Activated T-helper 17 cell treated with anti-CD3 and anti-CD28 coated beads, Interleukin-2, amount 50 U/mL, for 72 hours (primary cell): ENCODE measurements at regions not wholly inside any gene's neighbourhood (a gene's known extent, or its start where the extent isn't known, plus 50 kb on each side); places are given as distances from the start of the nearest gene placed in this dataset.
A peak's percentile ranks its signal among the peaks of the same experiment; 100 is the strongest.

ENCODE experiments used
- ATAC-seq: fragments of 150-1000 bp; cut with Tn5 transposase; replicated peaks from 2 replicates; pipeline ENCODE4 v1.10.0; 2021; ENCODE audit warnings: mild to moderate bottlenecking, moderate library complexity
- H3K27ac Mint-ChIP-seq: one replicate; pipeline ENCODE4 v1.8.0; 2022; ENCODE audit warnings: mixed read lengths
- H3K27me3 Mint-ChIP-seq: one replicate; pipeline ENCODE4 v1.8.0; 2022; ENCODE audit warnings: mixed read lengths
- H3K36me3 Mint-ChIP-seq: one replicate; pipeline ENCODE4 v1.8.0; 2022; ENCODE audit warnings: low read depth, mild to moderate bottlenecking, mixed read lengths
- H3K4me1 Mint-ChIP-seq: one replicate; pipeline ENCODE4 v1.8.0; 2022; ENCODE audit warnings: mixed read lengths
- H3K4me3 Mint-ChIP-seq: one replicate; pipeline ENCODE4 v1.8.0; 2022; ENCODE audit warnings: mild to moderate bottlenecking, mixed read lengths
- H3K9me3 Mint-ChIP-seq: one replicate; pipeline ENCODE4 v1.8.0; 2022; ENCODE audit warnings: mixed read lengths

GRCh38 chr1:187275985-187276575, 447.3 kb downstream of the PLA2G4A start:
- H3K9me3 Mint-ChIP-seq = no peaks in the 10 kb centered on the region
- no peak overlapping the region for H3K4me3 Mint-ChIP-seq
- H3K27me3 Mint-ChIP-seq = no peaks in the 10 kb centered on the region
- H3K27ac Mint-ChIP-seq = no peak overlapping the region
- H3K4me1 Mint-ChIP-seq = peaks cover 5% of the 10 kb centered on the region
- H3K36me3 Mint-ChIP-seq = no peaks in the 10 kb centered on the region
- ATAC-seq = no peak

GRCh38 chr1:187276677-187277076, 447.9 kb downstream of the PLA2G4A start:
- ATAC-seq = no peak
- Mint-ChIP-seq H3K27ac (no peak overlapping the region), H3K27me3 (no peaks in the 10 kb centered on the region), H3K4me3 (no peak overlapping the region), H3K36me3 (no peaks in the 10 kb centered on the region), H3K4me1 (peaks cover 5% of the 10 kb centered on the region), H3K9me3 (no peaks in the 10 kb centered on the region)

GRCh38 chr1:187280031-187280430, 451.3 kb downstream of the PLA2G4A start:
- H3K27ac Mint-ChIP-seq = no peak overlapping the region
- ATAC-seq = no peak
- no peaks in the 10 kb centered on the region for H3K27me3 Mint-ChIP-seq
- no peaks in the 10 kb centered on the region for H3K36me3 Mint-ChIP-seq
- no peaks in the 10 kb centered on the region for H3K9me3 Mint-ChIP-seq
- H3K4me1 Mint-ChIP-seq = peaks cover 2% of the 10 kb centered on the region
- H3K4me3 Mint-ChIP-seq = no peak overlapping the region

- Mint-ChIP-seq H3K9me3 (no peaks in the 10 kb centered on the region), H3K27ac (no peak overlapping the region), H3K4me3 (no peak overlapping the region), H3K4me1 (no peaks in the 10 kb centered on the region), H3K27me3 (no peaks in the 10 kb centered on the region), H3K36me3 (no peaks in the 10 kb centered on the region)
- ATAC-seq = no peak
Measured at GRCh38 chr1:187281085-187281484, 452.3 kb downstream of the PLA2G4A start.

GRCh38 chr1:187283984-187284383, 455.2 kb downstream of the PLA2G4A start:
- Mint-ChIP-seq H3K27me3 (no peaks in the 10 kb centered on the region), H3K4me1 (no peaks in the 10 kb centered on the region), H3K9me3 (peaks cover 12% of the 10 kb centered on the region), H3K4me3 (no peak overlapping the region), H3K36me3 (no peaks in the 10 kb centered on the region), H3K27ac (no peak overlapping the region)
- ATAC-seq = no peak

GRCh38 chr1:187294421-187295201, 465.9 kb downstream of the PLA2G4A start:
- Mint-ChIP-seq H3K27ac (no peak overlapping the region), H3K4me3 (no peak overlapping the region), H3K36me3 (no peaks in the 10 kb centered on the region), H3K4me1 (no peaks in the 10 kb centered on the region), H3K27me3 (no peaks in the 10 kb centered on the region), H3K9me3 (no peaks in the 10 kb centered on the region)
- no peak for ATAC-seq

GRCh38 chr1:187300081-187300480, 471.3 kb downstream of the PLA2G4A start:
- no peak for ATAC-seq
- Mint-ChIP-seq H3K4me1 (no peaks in the 10 kb centered on the region), H3K4me3 (no peak overlapping the region), H3K27me3 (no peaks in the 10 kb centered on the region), H3K27ac (no peak overlapping the region), H3K9me3 (peaks cover 11% of the 10 kb centered on the region), H3K36me3 (no peaks in the 10 kb centered on the region)

- no peaks in the 10 kb centered on the region for H3K27me3 Mint-ChIP-seq
- no peak overlapping the region for H3K4me3 Mint-ChIP-seq
- no peak for ATAC-seq
- H3K36me3 Mint-ChIP-seq = no peaks in the 10 kb centered on the region
- H3K27ac Mint-ChIP-seq = no peak overlapping the region
- H3K4me1 Mint-ChIP-seq = no peaks in the 10 kb centered on the region
- peaks cover 11% of the 10 kb centered on the region for H3K9me3 Mint-ChIP-seq
Measured at GRCh38 chr1:187306710-187307415, 478.1 kb downstream of the PLA2G4A start.

- H3K9me3 Mint-ChIP-seq = no peaks in the 10 kb centered on the region
- no peak for ATAC-seq
- H3K27ac Mint-ChIP-seq = no peak overlapping the region
- no peaks in the 10 kb centered on the region for H3K36me3 Mint-ChIP-seq
- no peaks in the 10 kb centered on the region for H3K4me1 Mint-ChIP-seq
- no peaks in the 10 kb centered on the region for H3K27me3 Mint-ChIP-seq
- no peak overlapping the region for H3K4me3 Mint-ChIP-seq
Measured at GRCh38 chr1:187310038-187310631, 481.4 kb downstream of the PLA2G4A start.

GRCh38 chr1:187313115-187313514, 484.4 kb downstream of the PLA2G4A start:
- H3K27ac Mint-ChIP-seq = no peak overlapping the region
- H3K4me3 Mint-ChIP-seq = no peak overlapping the region
- H3K9me3 Mint-ChIP-seq = no peaks in the 10 kb centered on the region
- H3K36me3 Mint-ChIP-seq = no peaks in the 10 kb centered on the region
- no peaks in the 10 kb centered on the region for H3K27me3 Mint-ChIP-seq
- no peaks in the 10 kb centered on the region for H3K4me1 Mint-ChIP-seq
- no peak for ATAC-seq

GRCh38 chr1:187326557-187326956, 497.8 kb downstream of the PLA2G4A start:
- Mint-ChIP-seq H3K36me3 (no peaks in the 10 kb centered on the region), H3K4me3 (no peak overlapping the region), H3K4me1 (no peaks in the 10 kb centered on the region), H3K9me3 (peaks cover 3% of the 10 kb centered on the region), H3K27ac (no peak overlapping the region), H3K27me3 (no peaks in the 10 kb centered on the region)
- no peak for ATAC-seq

- Mint-ChIP-seq H3K27ac (no peak overlapping the region), H3K27me3 (no peaks in the 10 kb centered on the region), H3K4me1 (peaks cover 4% of the 10 kb centered on the region), H3K4me3 (no peak overlapping the region), H3K9me3 (peaks cover 9% of the 10 kb centered on the region), H3K36me3 (no peaks in the 10 kb centered on the region)
- ATAC-seq = peak; percentile 84
Measured at GRCh38 chr1:187336441-187337168, 507.9 kb downstream of the PLA2G4A start.

GRCh38 chr1:187338762-187339412, 510.1 kb downstream of the PLA2G4A start:
- no peak overlapping the region for H3K27ac Mint-ChIP-seq
- no peak for ATAC-seq
- H3K36me3 Mint-ChIP-seq = no peaks in the 10 kb centered on the region
- peaks cover 4% of the 10 kb centered on the region for H3K4me1 Mint-ChIP-seq
- H3K4me3 Mint-ChIP-seq = no peak overlapping the region
- H3K9me3 Mint-ChIP-seq = peaks cover 9% of the 10 kb centered on the region
- no peaks in the 10 kb centered on the region for H3K27me3 Mint-ChIP-seq

- H3K27ac Mint-ChIP-seq = no peak overlapping the region
- H3K36me3 Mint-ChIP-seq = no peaks in the 10 kb centered on the region
- peaks cover 4% of the 10 kb centered on the region for H3K4me1 Mint-ChIP-seq
- no peak overlapping the region for H3K4me3 Mint-ChIP-seq
- H3K9me3 Mint-ChIP-seq = peaks cover 5% of the 10 kb centered on the region
- no peaks in the 10 kb centered on the region for H3K27me3 Mint-ChIP-seq
- no peak for ATAC-seq
Measured at GRCh38 chr1:187342495-187342894, 513.7 kb downstream of the PLA2G4A start.
